HG03025 (cell line): ENCODE measurements at regions not wholly inside any gene's neighbourhood (a gene's known extent, or its start where the extent isn't known, plus 50 kb on each side); places are given as distances from the start of the nearest gene placed in this dataset.
"Not testable (repeated sequence)": the region's sequence is repeated elsewhere in the genome, so short reads cannot be mapped to it uniquely, and the experiment has no call there.

Experiments used
- ATAC-seq: cut with Tn5 transposase; IDR thresholded peaks from one replicate; pipeline ENCODE4 v1.9.1; 2021; ENCODE audit warnings: mild to moderate bottlenecking, moderate library complexity; ENCODE audit not compliant: unreplicated experiment, low FRiP score

DNA sequence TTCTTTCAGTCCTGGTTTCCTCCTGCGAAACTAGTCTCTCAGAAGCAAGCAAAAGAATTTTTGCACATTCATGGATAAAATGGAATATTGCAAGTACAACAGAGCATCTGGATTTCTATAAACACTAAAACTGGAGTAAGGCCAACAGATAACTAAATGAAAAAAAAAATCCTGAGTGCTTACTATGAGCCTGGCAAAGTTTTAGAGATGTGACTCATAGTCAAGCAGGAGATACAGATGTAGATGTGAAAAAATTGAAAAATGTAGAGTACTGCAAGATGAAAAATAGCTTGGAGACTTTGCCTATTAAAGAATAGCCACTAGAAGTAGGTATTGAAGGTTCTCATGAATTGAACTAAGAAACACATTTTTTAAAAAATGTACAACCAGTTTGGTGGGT, 397.4 kb downstream of the OTOL1 start:
- ATAC-seq = no peak

DNA sequence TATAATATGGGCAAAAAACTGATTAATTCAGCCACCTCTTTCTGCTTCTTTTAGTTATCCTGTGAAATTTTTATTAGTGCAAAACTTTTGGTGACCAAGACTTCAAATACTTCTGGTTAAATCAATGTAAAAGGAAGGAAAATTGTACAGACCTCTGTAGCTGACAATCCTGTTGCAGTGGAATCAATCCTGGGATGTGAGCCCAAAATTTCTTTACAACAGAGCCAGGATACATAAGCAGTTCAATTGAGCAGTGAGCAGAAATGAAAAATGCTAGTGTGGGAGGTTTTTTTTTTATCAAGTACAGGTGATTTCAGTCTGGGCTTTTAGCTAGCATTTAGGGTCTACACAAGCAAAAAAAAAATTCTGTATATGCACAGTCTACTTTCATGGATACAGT, 398.0 kb downstream of the OTOL1 start:
- no peak for ATAC-seq

- no peak for ATAC-seq
These were observed 409.0 kb downstream of the OTOL1 start for GRCh38 chr3:161905520-161906132.

DNA sequence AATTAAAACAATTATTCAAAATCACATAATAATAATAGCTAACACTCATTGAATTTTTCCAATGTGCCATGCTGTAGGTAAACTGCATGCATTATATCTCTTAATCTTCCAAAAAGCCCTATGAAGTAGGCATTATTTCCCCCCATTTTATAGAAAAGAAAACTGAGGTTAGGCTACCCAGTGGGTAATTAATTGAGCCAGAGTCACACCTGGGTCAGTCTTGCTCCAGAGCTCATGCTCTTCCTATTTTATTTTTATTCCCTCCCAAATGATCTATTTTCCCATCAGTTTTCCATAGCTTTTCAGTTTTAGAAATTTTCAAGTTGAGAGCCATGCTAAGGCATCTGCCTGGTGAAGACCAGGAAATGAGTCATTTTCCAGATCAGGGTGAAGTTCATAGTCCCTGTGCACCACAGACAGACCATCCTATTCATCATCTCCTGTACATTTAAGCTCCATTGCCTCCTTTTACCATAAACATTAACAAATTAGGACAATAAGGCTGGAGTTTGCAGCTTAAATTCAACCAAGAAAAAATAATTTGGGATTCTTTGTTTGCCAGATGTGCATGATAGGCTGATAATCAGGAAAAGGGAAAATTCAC, 417.3 kb downstream of the OTOL1 start:
- ATAC-seq = no peak

DNA sequence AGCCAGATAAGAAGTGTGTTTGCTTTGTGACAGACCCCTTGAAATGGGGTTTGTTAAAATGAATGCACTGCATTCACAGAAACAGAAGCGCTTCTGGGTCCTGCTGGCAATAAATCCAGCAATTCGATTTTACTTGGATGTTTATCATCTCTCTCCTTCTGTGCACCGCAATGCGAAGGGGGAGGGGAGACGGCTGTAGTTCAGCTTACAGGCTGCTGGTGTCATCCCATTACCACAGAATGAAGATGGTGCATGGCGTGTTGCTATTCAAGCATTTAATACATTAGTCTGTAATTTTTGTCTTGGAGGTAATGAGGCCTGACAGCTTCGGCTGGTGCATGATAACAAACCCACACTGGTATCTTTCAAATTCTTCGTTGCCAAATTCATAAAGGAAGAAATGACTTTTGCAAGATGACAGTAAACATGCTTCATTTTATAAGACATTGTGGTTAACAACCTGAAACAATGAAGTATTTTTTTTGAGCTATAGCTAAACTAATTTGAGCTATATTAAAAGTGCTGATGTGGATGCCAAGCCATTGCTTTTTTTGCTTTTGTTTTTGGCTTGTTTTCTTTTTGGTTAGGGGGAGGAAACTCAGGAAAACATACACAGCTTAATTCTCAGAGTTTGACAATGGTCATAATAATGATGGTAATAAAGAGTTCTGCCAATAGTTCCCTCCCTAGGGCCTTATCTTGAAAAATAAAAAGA, 418.3 kb downstream of the OTOL1 start:
- no peak for ATAC-seq

DNA sequence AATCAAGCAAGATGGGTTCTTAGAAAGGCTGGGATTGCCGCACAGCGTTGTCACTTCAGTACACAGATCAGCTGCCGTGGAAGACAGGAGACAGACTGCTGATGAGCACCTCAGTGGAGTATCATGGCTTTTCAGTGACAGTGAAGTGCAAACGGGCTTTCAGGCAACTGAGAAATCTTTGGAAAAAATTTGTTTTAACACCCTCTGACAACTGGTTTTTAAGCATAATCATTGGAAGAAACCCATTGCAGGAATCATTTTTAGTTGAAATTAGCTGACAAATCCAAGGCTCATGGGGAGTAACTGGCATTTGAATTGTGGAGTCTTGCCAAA, 418.8 kb downstream of the OTOL1 start:
- no peak for ATAC-seq

- no peak for ATAC-seq
These were observed 423.6 kb downstream of the OTOL1 start for GRCh38 chr3:161920196-161920595.

DNA sequence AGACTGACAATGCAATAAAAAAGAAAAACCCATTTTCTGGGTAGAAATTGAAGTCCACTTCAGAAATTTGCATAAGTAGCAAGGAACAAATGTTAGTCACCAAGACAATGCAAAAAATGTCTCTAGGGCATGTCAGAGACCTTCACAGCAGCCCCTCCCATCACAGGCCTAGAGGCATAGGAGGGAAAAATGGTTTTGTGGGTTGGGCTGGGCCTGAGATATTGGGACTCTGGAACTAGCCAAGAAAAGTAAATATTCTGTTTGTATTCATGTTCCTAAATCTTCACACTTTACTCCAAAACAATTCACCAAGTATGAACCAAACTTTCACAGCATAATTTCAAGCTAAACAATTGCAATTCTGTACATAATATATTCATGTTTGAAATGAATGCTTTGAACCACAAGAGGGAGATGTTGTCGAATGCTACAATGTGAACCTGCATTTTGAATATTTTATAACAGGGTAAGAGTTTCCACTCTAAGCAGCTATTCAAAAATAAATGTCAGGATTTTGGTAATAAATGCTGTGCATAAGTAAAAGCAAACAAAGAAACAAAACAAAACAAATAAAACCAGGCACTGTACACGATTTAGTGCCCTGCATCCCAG, 429.2 kb downstream of the OTOL1 start:
- no peak for ATAC-seq

- no peak for ATAC-seq
These were observed 430.5 kb downstream of the OTOL1 start for GRCh38 chr3:161927131-161927530.

DNA sequence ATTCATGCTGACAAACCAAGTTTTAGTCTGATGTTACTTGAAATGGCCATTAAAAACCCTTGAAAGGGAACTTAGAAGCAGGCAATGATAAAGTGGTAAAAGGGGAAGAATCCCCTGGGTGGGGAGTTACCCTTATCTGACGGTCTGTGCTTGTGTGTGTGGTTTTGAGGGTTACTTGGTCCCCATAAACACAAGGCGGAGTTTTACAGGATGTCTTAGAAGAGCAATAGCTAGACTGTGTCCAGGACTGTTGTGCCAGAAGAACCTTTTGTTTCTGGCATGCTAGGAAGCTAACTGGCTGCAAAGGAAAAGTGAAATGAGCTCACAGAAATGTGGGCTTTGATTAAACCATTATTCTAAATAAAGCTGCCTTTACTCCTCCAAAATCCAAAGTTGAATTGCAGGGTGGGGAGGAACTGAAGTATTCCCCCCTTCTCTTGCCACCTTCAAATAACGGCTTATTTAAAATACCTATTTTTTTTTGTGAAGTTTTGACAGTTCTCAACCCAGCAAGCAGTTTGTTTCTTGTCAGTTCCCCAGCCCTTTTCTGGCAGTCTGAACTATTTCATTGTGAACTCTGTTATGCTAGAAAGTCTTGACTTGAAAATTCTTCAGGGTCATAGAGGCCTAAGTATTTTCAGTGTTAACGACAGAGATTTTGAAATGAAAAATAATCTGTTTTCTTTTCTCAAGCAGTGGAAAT, 443.5 kb downstream of the OTOL1 start:
- no peak for ATAC-seq

GRCh38 chr3:161940621-161940965, 444.0 kb downstream of the OTOL1 start:
- no peak for ATAC-seq

DNA sequence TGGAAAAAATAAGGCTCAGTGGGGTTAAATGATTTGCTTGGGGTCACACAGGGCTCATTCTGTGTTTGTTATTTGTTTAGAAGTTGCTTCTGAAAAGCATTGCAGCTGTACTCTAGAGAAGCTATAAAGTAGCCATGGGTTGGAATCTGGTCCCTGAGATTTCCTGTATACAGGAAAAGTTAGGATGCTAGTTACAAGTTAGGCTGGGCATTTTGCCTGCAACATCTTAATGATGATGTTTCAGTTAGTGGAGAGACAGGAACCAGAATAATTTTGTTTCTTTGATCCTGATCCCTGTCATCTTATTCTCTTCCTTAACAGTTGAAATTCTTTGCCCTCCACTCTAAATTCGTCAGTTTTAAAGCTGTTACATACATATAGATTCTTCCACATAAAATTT, 445.3 kb downstream of the OTOL1 start:
- no peak for ATAC-seq

DNA sequence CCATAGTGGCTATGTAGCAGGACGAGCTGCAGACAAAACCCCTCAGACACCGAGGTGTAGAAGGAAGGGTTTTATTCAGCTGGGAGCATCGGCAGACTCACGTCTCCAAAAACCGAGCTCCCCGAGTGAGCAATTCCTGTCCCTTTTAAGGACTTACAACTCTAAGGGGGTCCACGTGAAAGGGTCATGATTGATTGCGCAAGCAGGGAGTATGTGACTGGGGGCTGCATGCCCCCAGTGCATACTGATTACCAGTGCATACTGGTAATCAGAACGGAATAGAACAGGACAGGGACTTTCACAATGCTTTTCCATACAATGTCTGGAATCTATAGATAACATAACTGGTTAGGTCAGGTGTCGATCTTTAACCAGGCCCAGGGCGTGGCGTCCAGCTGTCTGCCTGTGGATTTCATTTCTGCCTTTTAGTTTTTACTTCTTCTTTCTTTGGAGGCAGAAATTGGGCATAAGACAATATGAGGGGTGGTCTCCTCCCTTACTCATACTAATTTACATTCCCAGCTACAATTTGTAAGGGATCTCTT, 447.3 kb downstream of the OTOL1 start:
- ATAC-seq = not testable (repeated sequence)

- no peak for ATAC-seq
These were observed 449.9 kb downstream of the OTOL1 start for GRCh38 chr3:161946443-161946960.

- no peak for ATAC-seq
These were observed 453.8 kb downstream of the OTOL1 start for GRCh38 chr3:161950318-161950868.

DNA sequence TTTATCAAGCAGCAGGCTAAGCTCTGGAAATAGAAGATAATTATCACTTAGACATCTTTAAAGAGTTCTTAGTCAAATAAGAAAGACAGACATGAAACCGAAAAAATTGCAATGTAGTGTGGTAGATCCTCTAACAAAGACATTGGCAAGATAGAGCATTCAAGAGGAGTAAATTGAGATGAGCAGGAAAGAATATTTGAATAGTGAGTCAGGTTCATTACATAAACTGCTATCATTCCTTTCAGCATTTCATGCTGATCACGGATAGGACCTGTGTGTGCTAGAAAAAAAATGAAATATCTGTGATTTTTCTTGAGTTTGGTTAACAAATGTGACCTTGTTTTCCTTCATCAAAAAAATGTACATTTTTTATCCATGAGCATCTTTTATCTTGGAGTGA, 460.9 kb downstream of the OTOL1 start:
- ATAC-seq = no peak

- ATAC-seq = no peak
These were observed 468.2 kb downstream of the OTOL1 start for GRCh38 chr3:161964857-161965256.

DNA sequence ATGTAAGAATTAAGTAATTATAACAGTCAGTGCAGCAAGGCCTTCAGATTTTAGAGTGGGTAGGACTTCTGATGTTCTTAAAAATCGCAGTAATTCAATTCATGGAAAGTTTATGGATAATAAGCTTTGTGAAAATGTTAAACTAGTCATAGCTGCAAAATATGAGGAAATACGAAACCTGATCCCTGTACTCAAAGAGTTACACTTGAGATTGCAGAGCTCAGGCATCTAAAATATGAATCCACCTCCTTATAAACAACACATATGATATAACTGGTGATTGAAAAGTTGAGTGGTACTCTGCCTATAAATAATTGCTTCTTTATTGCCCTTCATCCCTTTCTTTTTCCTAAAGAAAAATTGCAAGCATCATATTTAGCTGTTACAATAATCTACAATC, 473.3 kb downstream of the OTOL1 start:
- no peak for ATAC-seq

GRCh38 chr3:161975201-161975600, 478.6 kb downstream of the OTOL1 start:
- no peak for ATAC-seq

GRCh38 chr3:161977063-161977462, 480.5 kb downstream of the OTOL1 start:
- ATAC-seq = peak; percentile 53
